SK-N-SH treated with all-trans-retinoic acid at 6 μM for 48 hours (cell line): ENCODE measurements at regions not wholly inside any gene's neighbourhood (a gene's known extent, or its start where the extent isn't known, plus 50 kb on each side); places are given as distances from the start of the nearest gene placed in this dataset.

Experiments used
- ATAC-seq: fragments of 200-7000 bp; cut with Tn5 transposase; 3 replicates; pipeline ENCODE4 v1.9.1; 2020; ENCODE audit warnings: mild to moderate bottlenecking, moderate library complexity
- BACH2 ChIP-seq: fragments of 250-450 bp; sonication (Bioruptor Pico); IDR thresholded peaks from 2 replicates; pipeline ENCODE4 v1.9.0; 2021; ENCODE audit warnings: mild to moderate bottlenecking, borderline replicate concordance
- CSDC2 ChIP-seq: fragments of 250-450 bp; sonication (Bioruptor Pico); IDR thresholded peaks from 2 replicates; pipeline ENCODE4 v1.5.0; 2020; ENCODE audit warnings: mild to moderate bottlenecking, moderate library complexity
- ESRRG ChIP-seq: fragments of 250-450 bp; sonication (Bioruptor Pico); IDR thresholded peaks from 2 replicates; pipeline ENCODE4 v1.6.1; 2021; ENCODE audit warnings: mild to moderate bottlenecking
- ISL1 ChIP-seq: fragments of 250-450 bp; sonication (Bioruptor Pico); IDR thresholded peaks from 2 replicates; pipeline ENCODE4 v2.1.2; 2022; ENCODE audit warnings: mild to moderate bottlenecking, moderate library complexity
- PPARA ChIP-seq: fragments of 250-450 bp; sonication (Bioruptor Pico); IDR thresholded peaks from 2 replicates; pipeline ENCODE4 v1.5.0; 2020; ENCODE audit warnings: mild to moderate bottlenecking, borderline replicate concordance
- RARB ChIP-seq: fragments of 250-450 bp; sonication (Bioruptor Pico); IDR thresholded peaks from 2 replicates; pipeline ENCODE4 v1.8.0; 2021; ENCODE audit warnings: mild to moderate bottlenecking, moderate library complexity
- SNAI2 ChIP-seq: fragments of 250-450 bp; sonication (Bioruptor Pico); IDR thresholded peaks from 2 replicates; pipeline ENCODE4 v1.5.0; 2020; ENCODE audit warnings: mild to moderate bottlenecking, moderate library complexity
- TCF4 ChIP-seq: fragments of 250-450 bp; sonication (Bioruptor Pico); IDR thresholded peaks from 2 replicates; pipeline ENCODE4 v1.8.0; 2021; ENCODE audit warnings: mild to moderate bottlenecking, moderate library complexity, borderline replicate concordance
- TOX ChIP-seq: fragments of 250-450 bp; sonication (Bioruptor Pico); IDR thresholded peaks from 2 replicates; pipeline ENCODE4 v1.8.0; 2021; ENCODE audit warnings: mild to moderate bottlenecking, moderate library complexity, borderline replicate concordance
- ZC3H10 ChIP-seq: fragments of 250-450 bp; sonication (Bioruptor Pico); IDR thresholded peaks from 2 replicates; pipeline ENCODE4 v1.5.1; 2021; ENCODE audit warnings: mild to moderate bottlenecking, moderate library complexity
- ZFP30 ChIP-seq: fragments of 450-650 bp; formaldehyde crosslinking; IDR thresholded peaks from 2 replicates; pipeline ENCODE4 v1.5.0; 2022; ENCODE audit warnings: mild to moderate bottlenecking, moderate library complexity
- ZNF565 ChIP-seq: fragments of 450-650 bp; formaldehyde crosslinking; conservative IDR thresholded peaks from 2 replicates; pipeline ENCODE4 v1.5.0; 2020; ENCODE audit warnings: low read depth, mild to moderate bottlenecking, moderate library complexity
- ZNF70 ChIP-seq: fragments of 450-650 bp; formaldehyde crosslinking; IDR thresholded peaks from 2 replicates; pipeline ENCODE4 v1.5.0; 2020; ENCODE audit warnings: mild to moderate bottlenecking, moderate library complexity
- ZNF8 ChIP-seq: fragments of 450-650 bp; formaldehyde crosslinking; IDR thresholded peaks from 2 replicates; pipeline ENCODE4 v1.5.0; 2020; ENCODE audit warnings: mild to moderate bottlenecking, moderate library complexity
- TF ChIP-seq, protein P1 (sequence below): fragments of 250-450 bp; sonication (Bioruptor Pico); IDR thresholded peaks from 2 replicates; pipeline ENCODE4 v1.5.0; 2020; ENCODE audit warnings: mild to moderate bottlenecking, moderate library complexity
- TF ChIP-seq, protein P2 (sequence below): fragments of 250-450 bp; sonication (Bioruptor Pico); IDR thresholded peaks from 2 replicates; pipeline ENCODE4 v1.5.1; 2021; ENCODE audit warnings: mild to moderate bottlenecking, moderate library complexity
- TF ChIP-seq, protein P3 (sequence below): fragments of 250-450 bp; sonication (Bioruptor Pico); IDR thresholded peaks from 2 replicates; pipeline ENCODE4 v1.8.0; 2020; ENCODE audit warnings: mild to moderate bottlenecking, moderate library complexity, borderline replicate concordance

DNA sequence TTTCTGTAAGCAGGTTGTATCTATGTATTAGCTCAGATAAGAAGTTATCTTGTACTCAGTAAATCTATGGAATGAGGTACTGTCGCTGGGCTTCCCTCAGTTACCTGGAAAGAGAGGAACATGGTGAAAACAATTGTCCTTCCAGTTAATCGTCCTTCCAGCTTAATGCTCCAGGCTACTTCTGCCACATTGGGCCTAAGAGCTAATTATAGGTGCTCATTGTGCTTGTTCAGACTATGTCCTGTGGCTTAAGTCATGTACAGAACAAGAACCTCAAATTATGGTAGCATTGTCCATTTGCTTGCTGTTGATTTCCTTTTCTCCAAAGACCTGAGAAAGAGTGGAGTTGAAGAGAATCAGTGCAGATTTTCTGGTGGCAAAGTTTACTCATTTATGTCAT, 86.1 kb upstream of the MBL2 start:
- no peak for ATAC-seq
- no peak for TF ChIP-seq ZFP30
- TF ChIP-seq ISL1 (CRISPR knock-in tag), result no peak
- no peak for TF ChIP-seq TOX (CRISPR knock-in tag)
- no peak for TF ChIP-seq TCF4 (CRISPR knock-in tag)
- TF ChIP-seq RARB (CRISPR knock-in tag), result no peak
- no peak for TF ChIP-seq ZNF70 (CRISPR knock-in tag)
- TF ChIP-seq BACH2 (CRISPR knock-in tag), result no peak
- TF ChIP-seq, protein P1, sequence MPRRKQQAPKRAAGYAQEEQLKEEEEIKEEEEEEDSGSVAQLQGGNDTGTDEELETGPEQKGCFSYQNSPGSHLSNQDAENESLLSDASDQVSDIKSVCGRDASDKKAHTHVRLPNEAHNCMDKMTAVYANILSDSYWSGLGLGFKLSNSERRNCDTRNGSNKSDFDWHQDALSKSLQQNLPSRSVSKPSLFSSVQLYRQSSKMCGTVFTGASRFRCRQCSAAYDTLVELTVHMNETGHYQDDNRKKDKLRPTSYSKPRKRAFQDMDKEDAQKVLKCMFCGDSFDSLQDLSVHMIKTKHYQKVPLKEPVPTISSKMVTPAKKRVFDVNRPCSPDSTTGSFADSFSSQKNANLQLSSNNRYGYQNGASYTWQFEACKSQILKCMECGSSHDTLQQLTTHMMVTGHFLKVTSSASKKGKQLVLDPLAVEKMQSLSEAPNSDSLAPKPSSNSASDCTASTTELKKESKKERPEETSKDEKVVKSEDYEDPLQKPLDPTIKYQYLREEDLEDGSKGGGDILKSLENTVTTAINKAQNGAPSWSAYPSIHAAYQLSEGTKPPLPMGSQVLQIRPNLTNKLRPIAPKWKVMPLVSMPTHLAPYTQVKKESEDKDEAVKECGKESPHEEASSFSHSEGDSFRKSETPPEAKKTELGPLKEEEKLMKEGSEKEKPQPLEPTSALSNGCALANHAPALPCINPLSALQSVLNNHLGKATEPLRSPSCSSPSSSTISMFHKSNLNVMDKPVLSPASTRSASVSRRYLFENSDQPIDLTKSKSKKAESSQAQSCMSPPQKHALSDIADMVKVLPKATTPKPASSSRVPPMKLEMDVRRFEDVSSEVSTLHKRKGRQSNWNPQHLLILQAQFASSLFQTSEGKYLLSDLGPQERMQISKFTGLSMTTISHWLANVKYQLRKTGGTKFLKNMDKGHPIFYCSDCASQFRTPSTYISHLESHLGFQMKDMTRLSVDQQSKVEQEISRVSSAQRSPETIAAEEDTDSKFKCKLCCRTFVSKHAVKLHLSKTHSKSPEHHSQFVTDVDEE (CRISPR knock-in tag), result no peak
- no peak for TF ChIP-seq PPARA (CRISPR knock-in tag)
- TF ChIP-seq ZC3H10 (CRISPR knock-in tag), result no peak
- no peak for TF ChIP-seq ESRRG (CRISPR knock-in tag)
- no peak for TF ChIP-seq ZNF8 (CRISPR knock-in tag)
- TF ChIP-seq ZNF565 (CRISPR knock-in tag), result no peak
- TF ChIP-seq CSDC2, result no peak
- TF ChIP-seq, protein P2, sequence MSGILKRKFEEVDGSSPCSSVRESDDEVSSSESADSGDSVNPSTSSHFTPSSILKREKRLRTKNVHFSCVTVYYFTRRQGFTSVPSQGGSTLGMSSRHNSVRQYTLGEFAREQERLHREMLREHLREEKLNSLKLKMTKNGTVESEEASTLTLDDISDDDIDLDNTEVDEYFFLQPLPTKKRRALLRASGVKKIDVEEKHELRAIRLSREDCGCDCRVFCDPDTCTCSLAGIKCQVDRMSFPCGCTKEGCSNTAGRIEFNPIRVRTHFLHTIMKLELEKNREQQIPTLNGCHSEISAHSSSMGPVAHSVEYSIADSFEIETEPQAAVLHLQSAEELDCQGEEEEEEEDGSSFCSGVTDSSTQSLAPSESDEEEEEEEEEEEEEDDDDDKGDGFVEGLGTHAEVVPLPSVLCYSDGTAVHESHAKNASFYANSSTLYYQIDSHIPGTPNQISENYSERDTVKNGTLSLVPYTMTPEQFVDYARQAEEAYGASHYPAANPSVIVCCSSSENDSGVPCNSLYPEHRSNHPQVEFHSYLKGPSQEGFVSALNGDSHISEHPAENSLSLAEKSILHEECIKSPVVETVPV (CRISPR knock-in tag), result no peak

DNA sequence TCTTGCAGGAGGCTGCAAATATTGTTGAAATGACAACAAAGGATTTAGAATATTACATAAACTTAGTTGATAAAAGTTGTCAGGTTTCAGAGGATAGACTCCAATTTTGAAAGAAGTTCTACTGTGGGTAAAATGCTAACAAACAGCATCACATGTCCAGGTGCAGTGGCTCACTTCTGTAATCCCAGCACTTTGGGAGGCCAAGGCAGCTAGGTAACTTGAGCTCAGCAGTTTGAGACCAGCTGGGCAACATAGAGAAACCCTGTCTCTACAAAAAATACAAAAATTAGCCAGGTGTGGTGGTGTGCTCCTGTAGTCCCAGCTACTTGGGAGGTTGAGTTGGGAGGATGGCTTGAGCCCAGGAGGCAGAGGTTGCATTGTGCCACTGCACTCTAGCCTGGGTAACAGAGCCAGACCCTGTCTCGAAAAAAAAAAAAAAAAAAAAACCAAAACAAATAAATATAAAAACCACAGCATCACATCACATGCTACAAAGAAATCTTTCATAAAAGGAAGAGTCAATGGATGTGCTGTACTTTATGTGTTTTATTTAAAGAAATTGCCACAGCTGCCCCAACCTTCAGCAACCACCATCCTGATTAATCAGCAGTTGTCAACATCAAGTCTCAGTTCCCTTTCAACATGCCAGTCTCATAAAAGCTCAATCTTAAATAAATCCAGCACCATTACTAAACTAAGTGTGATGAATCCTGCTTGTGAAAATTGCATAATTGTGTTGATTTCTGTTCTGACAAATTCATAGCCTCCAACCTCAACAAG, 83.2 kb upstream of the MBL2 start:
- TF ChIP-seq, protein P1 (CRISPR knock-in tag), result no peak
- TF ChIP-seq SNAI2 (CRISPR knock-in tag) (no peak), PPARA (CRISPR knock-in tag) (no peak)
- TF ChIP-seq, protein P3, sequence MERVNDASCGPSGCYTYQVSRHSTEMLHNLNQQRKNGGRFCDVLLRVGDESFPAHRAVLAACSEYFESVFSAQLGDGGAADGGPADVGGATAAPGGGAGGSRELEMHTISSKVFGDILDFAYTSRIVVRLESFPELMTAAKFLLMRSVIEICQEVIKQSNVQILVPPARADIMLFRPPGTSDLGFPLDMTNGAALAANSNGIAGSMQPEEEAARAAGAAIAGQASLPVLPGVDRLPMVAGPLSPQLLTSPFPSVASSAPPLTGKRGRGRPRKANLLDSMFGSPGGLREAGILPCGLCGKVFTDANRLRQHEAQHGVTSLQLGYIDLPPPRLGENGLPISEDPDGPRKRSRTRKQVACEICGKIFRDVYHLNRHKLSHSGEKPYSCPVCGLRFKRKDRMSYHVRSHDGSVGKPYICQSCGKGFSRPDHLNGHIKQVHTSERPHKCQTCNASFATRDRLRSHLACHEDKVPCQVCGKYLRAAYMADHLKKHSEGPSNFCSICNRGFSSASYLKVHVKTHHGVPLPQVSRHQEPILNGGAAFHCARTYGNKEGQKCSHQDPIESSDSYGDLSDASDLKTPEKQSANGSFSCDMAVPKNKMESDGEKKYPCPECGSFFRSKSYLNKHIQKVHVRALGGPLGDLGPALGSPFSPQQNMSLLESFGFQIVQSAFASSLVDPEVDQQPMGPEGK, result no peak
- TF ChIP-seq, protein P2 (CRISPR knock-in tag), result no peak
- no peak for ATAC-seq

DNA sequence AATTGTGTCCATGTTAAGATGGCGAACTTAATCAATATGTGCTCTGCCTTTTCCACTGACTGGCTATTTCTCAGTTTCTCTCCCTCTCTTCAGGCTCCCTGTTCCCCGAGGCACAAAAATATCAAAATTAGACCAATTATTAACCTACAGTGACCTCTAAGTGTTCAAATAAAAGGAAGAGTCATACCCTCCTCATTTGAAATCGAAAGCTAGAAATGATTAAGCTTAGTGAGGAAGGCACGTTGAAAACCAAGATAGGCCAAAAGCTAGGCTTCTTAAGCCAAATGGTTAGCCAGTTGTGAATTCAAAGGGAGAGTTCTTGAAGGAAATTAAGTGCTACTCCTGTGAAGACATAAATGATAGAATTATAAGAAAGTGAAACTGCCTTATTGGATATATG, 81.1 kb upstream of the MBL2 start:
- TF ChIP-seq TCF4 (CRISPR knock-in tag) (no peak), ZNF70 (CRISPR knock-in tag) (no peak), CSDC2 (no peak)
- no peak for ATAC-seq
